NCI-H128 (cell line): ENCODE measurements at regions not wholly inside any gene's neighbourhood (a gene's known extent, or its start where the extent isn't known, plus 50 kb on each side); places are given as distances from the start of the nearest gene placed in this dataset.

Experiments
- DNase-seq: peaks from one replicate; lab custom pipeline; 2025; ENCODE audit not compliant: unreplicated experiment; lab: John Stamatoyannopoulos, UW

DNA sequence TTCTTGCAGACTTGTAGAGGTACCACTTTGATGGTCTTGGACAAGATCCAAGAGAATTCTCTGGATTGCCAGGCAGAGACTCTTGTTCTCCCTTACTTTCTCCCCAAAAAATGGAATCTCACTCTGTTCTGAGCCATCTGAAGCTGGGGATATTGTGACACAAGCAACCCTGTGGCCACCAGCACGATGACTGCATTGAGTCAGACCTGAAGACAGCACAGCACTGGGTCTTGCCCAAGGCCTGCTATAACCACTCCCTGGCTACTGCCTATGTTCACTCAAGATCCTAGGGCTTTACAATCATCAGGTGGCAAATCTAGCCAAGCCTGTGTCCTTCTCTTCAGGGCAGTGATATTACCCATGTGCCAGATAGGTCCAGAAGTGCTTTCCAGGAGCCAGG, 202.5 kb upstream of the SERP2 start:
- no peak for DNase-seq

DNA sequence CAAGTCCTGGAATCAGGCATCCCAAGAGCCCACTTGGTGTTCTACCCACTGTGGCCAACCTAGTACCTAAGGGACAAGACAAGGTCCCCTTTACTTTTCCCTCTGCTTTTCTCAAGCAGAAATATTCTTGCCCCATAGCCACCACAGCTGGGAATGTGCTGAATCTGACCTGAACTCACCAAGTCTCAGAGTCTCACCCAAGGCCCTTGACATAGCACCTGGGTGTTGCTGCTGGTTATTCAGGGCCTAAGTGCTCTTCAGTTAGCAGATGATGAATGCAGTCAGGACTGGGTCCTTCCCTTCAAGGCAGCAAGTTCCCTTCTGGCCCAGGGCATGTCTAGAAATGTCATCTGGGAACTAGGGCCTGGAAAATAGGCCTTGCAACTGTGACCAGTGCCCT, 201.8 kb upstream of the SERP2 start:
- DNase-seq = no peak

DNA sequence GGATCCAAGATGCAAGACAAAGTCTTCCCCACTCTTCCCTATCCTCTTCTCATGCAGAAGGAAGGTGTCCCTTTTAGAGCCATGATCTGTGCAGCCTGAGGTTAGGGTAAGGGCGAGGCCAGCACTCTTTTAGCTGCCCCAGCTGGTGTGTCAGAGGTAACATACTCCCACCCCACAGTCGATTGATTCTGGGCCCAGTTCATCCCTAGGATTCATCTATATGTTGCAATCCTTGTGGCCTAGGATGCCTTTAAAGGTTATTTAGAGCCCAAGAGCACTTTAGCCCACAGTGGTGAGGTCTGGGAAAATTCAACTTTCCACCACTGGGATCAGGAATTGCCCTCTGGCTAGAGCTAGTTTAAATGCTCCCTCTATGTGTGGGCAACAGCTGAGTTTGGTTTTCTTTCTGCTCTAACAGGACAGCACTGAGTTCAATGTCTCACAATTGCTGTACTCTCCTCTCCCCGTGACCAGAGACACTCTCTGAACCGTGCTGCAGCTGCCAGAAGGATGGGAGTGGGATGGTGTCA, 201.3 kb upstream of the SERP2 start:
- no peak for DNase-seq

DNA sequence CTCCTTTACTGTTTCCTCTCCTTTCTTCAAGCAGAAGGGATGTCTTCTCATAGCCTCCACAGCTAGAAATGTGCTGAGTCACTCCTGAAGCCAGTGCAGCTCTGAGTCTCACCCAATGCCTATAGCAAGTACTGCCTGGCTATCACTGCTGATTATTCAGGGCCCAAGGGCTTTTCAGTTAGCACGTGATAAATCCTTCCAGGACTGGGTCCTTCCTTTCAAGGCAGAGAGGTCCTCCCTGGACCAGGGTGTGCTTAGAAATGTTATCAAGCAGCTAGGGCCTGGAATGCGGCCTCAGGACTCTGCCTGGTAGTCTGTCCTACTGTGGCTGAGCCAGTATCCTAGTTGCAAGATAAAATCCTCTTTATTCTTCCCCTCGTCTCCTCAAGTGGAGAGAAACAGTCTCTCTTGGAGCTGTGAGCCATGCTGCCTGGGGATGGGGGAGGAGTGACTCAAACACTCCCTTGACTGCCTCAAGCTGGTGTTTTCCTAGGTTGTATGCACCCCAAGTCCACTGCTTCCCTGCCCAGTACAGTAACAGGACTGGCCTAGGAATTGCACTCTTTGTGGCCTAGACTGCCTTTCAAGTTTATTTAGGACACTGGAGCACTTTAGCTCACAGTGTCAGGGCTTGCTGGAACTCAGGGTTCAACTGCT, 198.7 kb upstream of the SERP2 start:
- DNase-seq = no peak

DNA sequence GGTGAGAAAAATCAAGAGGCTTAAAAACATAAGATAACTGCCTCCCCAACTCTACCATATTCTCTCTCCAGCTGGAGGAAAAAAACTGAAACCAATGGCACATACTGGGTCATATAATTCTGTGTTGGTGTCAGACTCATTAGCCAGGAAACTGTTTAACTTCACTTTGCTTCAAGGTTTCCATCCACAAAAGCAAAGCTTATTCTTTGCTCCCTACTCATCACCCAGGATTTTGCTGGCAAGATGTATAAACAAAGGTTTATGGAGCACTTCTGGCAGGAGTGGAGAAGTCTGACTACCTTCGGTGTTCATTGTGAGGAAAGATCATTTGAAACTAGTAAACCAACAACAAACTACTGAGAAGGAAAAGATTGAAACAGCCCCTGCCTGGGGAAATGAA, 197.5 kb upstream of the SERP2 start:
- no peak for DNase-seq

DNA sequence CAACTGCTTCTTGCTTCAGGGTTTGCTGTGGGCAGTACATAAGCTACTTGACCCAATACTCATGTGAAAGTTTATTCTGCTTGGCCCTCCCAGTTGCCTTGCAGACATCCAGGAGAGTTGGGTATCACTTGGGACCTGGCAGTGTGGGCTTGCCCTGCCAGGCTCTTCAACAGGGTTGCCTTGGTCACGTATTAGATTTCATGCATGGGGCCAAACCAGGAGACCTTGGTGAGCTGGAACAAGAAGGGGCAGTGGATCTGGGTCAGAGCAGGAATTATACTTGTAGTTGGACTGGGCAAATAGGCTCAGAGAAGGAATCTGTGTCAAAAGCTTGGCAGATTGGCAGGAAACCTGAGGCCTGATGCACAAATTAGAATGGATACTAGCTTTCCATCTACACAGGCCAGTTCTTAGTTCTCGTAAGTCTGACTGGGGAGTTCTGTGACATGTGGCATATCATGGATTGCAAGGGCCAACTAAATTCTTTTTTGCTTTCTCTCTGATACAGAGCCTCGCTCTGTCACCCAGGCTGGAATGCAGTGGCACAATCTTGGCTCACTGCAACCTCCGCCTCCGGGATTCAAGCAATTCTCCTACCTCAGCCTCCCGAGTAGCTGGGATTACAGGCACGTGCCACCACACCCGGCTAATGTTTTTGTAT, 192.6 kb upstream of the SERP2 start:
- DNase-seq = no peak

DNA sequence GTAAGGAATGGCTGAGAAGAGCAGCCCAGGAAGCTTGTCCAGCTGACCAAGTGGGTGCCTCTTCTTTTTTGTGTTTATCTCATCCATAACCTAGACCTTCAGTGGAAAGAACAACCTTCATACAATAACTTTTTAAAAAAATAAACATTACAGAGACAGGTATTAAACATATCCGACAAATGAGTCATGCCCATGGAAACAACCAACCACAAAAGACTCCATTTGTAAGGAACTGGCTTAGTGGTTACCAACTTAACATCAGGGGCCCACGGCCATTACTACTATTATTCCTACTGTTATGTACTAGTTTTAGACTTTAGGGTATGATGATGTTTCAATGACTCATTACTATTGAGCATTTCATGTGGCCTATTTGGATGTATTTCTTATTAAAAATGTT, 191.7 kb upstream of the SERP2 start:
- DNase-seq = no peak

DNA sequence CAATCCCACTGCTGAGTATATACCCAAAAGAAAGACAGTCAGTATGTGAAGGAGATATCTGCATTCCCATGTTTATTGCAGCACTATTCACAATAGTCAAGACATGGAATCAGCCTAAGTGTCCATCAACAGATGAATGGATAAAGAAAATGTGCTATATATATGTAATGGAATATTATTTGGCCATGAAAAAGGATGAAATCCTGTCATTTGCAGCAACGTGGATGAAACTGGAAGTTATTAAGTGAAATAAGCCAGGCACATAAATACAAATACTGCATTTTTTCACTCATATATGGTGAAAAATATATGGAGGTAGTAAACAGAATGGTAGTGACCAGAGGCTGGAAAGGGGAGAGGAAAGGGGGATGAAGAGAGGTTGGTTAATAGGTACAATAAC, 188.9 kb upstream of the SERP2 start:
- DNase-seq = no peak

DNA sequence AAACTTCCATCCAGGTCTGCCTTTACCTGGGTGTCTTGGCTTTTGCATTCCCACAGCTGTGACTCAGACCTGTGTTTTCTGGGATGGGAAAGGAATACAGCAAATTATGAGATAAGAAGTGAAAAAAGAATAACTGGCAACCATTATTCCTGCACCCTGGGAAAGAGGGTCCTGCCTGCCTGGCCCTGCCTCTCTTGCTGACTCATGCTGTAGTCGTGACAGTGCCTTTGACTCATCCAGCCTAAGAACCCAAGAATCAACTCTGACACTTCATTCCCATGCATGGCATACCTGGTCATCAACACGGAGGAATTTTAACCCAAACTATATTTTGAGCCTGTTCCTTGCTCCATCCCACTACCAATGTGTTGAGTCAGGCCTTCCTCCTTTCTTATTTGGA, 185.4 kb upstream of the SERP2 start:
- DNase-seq = no peak

DNA sequence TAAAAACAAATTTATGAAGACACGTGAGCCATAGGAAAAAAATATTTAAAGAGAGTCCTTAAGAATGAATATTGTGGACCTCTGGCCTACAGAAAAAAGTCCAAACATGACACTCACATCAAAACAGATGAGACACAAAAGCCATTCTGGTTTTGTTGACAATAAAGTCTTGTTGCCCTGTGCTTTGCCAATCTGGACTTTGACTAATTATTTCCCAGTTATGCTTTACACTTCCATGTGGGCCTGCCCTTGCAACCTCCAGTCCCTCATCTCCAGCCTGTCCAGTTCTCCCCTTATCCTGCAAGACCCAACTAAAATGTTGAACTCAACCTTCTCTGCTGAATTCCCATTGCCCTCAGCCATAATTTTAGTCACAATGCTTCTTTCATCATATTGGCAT, 184.5 kb upstream of the SERP2 start:
- no peak for DNase-seq

DNA sequence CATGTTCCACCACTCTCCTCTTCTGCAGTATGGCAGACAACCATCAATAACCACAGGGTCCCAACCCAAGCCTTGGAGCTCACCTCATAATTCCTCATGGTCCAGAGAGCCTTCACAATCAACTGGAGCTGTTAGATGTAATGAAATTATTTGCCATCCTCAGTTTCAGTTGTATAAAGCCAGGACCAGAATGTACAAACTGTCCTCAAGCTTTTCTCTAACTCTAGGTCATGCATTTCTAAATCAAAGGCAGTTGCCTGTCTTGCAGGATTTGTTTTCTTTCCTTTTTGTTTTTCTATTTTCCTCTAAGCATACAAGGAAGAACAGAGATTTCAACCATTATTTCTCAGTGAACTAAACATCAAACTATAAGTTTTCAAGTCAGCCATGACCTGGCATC, 182.5 kb upstream of the SERP2 start:
- no peak for DNase-seq

DNA sequence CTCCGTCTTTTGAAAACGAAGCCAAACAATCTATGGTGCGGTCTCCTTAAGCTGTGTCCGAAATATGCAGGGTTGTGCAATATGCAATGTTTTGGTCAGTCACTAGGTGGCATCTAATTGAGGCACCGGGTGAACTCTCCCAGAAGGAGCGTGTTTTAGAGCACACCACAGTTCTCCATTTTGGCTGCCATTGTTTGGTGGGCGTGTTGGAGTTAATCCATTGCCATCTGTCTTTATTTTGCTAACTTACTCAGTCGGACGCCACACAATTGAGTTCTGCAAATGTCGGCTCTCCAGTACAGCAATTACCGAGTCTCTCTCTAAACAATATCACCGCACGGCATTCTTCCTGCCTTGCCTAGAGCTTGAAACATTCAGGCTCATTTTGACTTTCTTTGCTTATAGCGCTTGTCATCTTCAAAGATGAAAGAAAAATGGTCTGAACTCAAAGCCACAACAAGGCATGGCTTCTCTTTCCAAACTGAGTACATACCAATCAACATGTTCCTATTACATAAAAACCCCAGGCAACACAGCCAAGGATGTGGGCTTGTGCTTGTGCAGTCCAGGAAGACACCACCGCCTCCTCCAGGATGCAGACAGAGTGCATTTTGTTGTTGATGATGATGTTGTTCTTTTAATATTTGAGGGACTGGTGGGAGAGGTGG, 182.0 kb upstream of the SERP2 start:
- no peak for DNase-seq

DNA sequence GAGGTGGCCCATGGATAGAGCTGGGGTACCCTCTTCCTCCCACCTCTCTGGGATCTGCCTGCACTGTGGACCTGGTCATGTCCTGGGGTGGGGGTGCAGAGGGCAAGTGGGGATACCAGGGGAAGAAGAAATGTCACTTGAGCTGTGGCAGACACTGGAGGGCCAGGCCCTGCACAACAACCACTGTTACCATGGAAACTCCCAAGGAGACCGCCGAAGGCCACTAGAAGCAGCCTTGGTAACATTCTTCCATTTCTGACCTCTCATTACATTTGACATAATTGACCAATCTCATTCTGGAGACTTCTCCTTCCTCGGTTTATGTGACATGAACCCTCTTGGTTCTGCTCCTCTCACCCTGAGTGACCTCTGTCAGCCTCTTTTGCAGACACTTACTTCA, 179.9 kb upstream of the SERP2 start:
- DNase-seq = no peak

DNA sequence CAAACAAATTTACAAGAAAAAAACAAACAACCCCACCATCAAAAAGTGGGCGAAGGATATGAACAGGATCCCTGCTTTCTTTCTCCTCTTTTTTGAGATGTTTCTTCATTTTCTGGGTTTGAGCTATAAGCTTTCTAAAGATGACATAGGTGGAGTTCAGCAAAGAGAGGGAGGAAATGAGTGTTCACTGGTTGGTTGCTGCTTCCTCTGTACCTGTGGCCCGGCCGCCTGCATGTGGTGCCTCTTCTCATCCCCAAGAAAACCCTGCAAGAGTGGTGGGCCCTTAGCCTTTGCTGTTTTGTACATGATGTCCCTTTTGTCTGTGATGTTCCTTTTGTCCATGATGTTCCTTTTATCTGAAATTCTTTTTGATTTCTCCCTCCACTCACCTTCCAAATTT, 178.4 kb upstream of the SERP2 start:
- no peak for DNase-seq

DNA sequence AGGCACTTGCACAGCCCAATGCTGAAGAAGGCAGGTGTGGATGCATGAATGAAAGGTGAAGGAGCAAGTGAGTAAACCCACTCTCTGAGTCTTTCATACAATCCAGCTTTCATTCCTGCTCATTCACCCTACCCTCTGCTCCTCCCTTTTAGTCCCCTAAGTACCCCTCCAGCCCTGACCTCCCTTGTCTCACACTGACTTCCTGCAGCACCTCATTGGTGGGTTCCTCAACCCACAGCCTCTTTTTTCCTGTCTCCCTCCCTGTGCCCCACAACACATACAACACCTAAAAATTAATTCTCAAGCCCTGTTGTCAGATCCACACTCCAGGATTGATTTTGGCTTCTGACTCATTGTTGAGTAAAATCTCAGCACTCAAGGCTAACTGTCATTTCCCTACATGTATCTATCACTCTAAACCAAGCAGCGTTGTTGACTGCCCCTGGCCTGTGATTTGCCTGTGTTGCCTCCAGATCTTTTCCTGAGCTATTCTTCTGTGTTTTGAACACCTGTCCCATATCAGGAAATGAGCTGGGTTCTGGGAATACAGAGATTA, 177.3 kb upstream of the SERP2 start:
- no peak for DNase-seq

DNA sequence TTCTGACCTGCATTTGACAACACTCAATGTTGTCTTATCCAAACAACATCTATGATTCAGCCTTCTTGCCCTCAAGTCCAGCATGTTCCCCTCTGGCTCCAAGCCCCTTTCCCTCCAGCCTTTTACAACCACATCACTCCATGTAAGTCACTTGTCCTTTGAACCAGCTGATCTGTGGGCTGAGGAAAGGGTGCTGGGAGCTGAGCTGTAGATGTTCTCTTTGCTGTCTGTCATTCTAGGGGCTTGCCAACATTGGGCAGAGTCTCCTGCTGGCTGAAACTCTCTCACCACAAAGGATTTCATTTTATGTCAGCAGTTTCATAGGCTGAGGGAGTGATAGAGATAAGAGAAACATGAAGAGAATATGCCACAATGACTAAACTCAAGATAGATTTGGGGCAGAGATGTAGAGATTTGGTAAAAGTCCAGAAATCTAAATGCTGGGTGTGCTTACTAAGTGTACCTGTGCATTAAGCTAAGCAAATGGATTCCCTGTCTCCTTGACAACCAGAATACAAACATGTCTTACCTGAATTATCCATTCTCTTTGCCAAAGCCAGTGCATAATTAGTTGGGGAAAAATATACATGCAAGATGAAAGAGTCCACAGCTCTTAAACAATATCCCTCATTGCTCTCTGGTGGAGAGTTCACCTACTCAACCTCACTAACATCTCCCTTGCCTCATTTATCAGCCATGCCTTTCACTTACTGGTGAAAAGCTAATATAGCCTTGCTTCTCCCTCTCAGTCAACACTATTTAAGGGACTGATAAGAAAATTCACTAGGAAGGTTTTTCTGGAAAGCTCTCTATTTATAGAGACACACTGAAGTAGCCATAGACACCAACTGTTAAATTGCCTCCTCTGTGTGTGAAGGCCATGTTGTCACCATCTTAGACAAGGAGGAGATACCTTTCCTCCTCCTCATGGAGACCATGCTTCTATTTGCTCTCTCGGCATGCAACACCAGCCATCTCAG, 175.5 kb upstream of the SERP2 start:
- no peak for DNase-seq

DNA sequence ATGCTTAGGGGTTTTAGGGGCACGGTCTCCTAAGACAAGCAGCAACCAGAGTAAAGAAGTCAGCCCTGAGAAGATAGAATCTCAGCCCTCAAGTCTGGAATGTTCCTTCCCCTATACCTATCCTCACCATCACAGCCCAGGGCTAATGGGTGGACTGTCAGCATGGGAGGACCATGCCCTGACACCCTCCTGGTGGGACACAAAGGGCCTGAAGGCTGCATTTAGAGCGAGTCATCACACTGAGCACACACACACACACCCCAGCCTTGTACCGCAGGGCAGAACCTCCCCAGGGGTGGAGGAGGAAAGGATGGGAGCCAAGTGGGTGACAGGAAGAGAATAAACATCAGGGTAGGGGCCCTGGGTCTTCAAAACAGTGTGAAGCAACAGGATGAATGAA, 174.8 kb upstream of the SERP2 start:
- no peak for DNase-seq

DNA sequence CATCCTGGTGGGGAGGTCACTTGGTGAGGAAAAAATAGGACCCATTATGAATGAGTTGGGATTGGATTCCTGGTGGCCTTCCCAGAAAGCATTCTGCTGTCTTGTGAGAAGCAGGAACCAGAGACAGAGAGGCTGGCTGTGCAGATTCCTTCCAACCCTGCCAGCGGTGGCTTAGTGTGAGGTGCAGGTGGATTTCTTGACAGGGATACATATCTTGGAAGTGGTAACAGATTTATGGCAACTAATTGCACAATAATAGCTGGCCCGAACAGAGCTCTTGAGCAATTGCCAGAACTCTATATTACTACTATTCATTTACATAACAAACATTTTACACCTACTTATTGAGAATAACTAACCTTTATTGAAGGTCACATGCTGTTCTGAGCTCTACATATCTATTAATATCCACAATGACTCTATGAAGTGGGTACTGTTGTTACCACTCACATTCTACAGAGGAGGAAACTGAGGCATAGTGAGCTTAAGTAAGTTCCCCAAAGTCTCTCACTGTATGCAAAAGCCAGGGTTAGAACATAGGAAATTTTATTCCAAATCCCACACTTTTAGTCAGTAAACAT, 173.9 kb upstream of the SERP2 start:
- no peak for DNase-seq

DNA sequence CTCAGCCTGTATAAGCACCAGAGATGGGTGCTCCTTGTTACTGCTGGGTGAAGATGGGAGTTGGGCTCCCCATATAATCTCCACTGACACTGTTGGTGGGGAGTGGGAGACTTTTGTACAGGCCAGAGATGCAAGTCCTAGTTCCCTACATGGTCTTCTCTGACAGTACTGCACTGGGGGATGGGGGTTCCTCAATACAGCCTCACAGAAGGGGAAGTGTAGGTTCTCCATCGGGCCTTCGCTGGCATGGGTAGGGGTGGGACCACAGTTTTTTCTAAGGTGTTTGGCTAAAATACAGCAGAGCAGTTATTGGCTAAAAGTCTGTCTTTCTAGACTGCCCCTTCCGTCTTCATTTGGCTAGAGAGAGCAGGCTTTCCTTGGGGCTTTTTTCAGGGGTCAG, 167.2 kb upstream of the SERP2 start:
- DNase-seq = no peak

DNA sequence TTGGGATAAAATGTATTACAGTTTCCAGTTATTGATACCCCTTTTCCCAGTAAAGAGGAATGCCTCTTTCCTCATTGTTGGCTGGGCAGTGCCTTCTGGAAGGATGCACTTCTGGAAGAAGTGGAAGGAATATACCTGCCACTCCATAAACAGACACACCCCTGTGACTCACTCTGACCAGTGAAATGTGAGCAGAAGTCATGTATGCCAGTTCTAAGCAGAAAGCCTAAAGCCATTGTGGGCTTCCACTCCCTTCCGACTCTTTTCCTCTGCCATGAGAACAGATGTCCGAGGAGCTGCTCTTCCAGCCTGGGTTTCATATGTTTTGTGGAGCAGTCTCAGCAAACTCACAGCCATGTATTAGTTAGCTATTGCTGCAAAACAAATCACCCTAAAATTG, 166.1 kb upstream of the SERP2 start:
- DNase-seq = no peak

DNA sequence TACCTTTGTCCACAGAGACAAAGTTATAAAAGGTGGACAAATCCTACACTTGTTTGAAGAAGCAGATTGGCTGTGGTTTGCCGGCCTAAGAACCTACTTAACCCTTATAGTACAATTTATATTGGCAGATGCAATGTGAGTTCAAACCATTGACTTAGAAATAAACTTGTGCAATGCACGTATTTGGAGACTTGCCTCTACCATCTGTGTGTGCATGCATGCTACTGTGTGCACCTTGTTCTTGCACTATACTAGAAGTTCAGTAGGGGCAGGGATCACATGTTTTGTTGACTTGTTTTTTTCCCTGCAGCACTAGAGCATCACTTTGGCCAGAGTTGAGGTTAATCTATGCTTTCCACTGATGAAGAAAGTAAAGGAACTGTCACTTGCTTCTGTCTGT, 163.1 kb upstream of the SERP2 start:
- DNase-seq = no peak
